ENCODE measurements at regions not wholly inside any gene's neighbourhood (a gene's known extent, or its start where the extent isn't known, plus 50 kb on each side); places are given as distances from the start of the nearest gene placed in this dataset.
A peak's percentile ranks its signal among the peaks of the same experiment; 100 is the strongest.
"Not testable (repeated sequence)": the region's sequence is repeated elsewhere in the genome, so short reads cannot be mapped to it uniquely, and the experiment has no call there.

DNA sequence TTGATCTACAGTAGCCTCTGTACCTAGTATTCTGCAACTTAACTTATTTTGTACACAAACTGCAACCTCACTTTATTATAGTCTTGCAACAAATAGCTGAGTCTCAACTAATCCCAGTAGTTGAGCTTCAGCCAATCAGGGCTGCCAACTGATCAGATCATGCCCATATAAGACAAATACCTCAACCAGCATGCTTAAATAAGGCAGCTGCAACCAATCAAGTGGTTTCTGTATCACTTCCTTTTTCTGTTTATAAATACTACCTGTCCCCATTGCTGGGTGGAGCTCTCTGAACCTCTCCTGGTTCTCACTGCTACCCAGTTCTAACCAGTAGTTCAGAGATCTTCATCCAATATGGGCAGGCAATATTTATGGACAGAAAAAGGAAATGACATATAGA lies 248.5 kb upstream of the FBXO33 start:
- no peak for DNase-seq (ENCODE audit: low read depth)

DNA sequence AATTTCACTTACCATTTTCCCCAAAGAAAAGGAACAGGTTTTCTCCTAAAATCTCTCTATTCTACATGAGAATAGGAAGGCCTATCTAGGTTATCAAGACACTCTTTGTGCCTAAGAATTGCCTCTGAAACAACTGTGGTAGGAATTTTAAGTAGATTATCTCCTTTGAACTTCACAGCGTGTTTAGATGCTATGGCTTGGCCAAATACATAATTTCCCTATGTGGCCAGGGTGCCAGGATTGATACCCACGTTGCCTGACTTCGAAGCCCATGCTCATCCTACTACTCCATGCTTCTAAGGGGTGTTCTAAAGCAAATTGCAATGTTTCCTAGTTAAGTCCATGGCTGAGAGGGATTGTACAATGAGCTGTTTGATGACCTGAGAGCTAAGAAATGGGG lies 241.5 kb upstream of the FBXO33 start:
- no peak for DNase-seq (ENCODE audit: low read depth)

DNA sequence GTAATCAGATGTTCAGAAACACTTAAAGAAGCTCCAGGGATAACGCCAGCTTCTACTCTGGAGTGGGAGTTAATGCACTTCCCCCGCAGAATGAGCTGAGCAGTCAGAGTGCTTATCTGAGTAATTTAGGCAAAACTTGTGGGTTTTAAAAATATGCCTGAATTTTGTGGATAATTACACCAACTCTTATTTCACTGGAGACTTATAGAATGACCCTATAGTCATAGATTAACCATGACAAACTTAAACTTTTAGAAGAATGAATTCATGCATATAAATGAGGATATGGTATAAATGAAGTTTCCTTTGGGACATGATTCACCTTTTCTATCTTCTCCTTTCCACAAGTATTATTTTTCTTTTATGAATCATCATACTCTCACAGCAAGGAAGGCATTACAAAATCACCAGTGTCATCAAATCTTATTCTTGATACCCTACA lies 241.1 kb upstream of the FBXO33 start:
- no peak for DNase-seq (ENCODE audit: low read depth)

DNA sequence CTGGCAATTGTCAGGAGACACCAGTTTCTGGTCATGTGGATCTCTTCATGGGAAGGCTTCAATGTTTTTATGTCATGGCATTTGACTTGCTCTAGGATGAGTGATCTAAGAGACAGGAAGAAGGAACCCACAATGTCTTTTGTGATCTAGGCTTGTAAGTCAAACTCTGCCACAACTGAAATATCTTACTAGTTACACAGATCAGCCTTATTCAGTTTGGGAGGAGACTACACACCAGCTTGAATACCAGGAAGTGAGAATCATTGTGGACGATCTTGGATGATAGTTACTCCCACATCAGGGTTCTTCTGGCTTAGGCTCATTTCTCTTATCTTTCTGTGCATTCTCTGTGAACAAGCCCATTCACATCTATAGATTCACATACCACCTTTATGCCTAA lies 236.2 kb upstream of the FBXO33 start:
- DNase-seq (ENCODE audit: low read depth): no peak

DNA sequence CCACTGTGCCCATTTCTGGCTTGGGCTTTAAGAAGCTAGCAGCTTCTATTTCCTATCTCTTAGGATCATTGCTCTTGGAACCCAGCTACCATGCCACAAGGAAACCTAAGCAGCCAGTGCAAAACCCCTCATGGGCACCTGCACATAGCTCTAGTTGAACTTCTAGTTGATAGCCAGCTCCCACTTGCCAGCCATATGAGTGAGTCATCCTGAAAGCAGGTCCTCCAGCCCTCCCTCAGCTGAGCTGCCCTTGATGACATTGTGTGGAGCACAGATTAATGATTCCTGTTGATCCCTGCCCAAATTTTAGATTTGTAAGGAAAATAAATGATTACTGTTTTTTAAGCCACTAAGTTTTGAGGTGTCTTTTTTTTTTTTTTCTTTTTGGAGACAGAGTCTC lies 234.2 kb upstream of the FBXO33 start:
- no peak for DNase-seq (ENCODE audit: low read depth)

DNA sequence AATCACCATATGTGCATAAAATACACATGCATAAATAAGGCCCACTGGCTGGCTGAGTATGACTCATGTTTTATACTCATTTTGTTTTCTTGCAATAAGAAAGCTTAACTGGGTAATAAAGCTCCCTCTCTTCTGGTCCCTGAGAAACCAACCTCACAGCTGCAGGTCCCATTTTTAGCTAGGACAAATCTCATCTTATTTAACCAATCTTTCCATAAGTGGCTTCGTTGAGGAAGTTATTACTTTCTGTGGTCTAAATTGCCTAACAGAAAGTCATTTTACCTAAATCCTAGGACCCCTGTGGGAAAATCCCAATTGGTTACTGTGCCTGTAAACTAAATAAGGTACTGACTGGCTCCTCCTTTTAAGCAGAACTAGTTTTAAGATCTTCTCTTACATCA lies 232.8 kb upstream of the FBXO33 start:
- no peak for DNase-seq (ENCODE audit: low read depth)

DNA sequence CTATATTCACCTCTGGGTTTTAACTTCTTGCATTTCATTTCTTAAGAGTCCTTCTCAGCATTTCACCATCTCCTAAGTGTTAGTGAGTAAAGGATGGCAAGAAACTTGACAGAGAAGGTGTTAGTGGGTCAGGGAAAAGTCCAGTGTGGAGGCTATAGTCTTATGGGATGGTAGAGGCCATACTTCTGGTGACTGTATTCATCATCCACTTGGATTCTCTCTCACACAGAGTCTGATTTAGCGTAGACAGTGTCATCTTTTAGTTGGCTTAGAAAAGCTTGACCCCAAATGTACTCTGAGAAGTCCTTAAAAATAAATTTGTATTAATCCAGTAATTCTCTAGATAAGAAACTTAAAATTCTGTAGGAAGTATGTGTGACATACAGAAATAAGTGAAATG lies 232.4 kb upstream of the FBXO33 start:
- no peak for DNase-seq (ENCODE audit: low read depth)

DNA sequence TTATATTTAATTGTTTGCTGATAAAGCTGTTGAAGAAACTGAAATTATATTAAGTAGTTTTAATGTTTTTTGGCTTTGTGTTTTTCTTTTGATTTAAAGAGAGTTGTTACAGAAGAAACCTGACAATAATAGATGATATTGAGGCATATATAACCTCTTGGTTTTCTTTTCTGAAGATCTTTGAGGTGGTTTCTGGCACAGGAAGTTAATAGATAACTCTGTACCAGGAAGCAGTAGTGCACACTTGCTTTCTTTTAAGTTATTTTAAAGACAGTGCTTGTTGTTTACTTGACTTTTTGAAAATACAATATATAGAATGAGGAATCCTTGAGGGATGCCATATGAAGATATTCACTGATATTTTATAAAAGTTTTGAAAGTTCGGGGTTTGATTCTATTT lies 209.0 kb upstream of the FBXO33 start:
- no peak for DNase-seq (ENCODE audit: low read depth)

DNA sequence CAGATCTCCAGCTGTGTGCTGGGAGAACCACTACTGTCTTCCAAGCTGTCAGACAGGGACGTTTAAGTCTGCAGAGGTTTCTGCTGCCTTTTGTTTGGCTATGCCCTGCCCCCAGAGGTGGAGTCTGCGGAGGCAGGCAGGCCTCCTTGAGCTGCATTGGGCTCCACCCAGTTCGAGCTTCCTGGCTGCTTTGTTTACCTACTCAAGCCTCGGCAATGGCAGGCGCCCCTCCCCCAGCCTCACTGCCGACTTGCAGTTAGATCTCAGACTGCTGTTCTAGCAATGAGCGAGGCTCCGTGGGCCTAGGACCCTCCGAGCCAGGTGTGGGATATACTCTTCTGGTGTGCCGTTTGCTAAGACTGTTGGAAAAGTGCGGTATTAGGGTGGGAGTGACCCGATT lies 206.8 kb upstream of the FBXO33 start:
- not testable (repeated sequence) for DNase-seq (ENCODE audit: low read depth)

DNA sequence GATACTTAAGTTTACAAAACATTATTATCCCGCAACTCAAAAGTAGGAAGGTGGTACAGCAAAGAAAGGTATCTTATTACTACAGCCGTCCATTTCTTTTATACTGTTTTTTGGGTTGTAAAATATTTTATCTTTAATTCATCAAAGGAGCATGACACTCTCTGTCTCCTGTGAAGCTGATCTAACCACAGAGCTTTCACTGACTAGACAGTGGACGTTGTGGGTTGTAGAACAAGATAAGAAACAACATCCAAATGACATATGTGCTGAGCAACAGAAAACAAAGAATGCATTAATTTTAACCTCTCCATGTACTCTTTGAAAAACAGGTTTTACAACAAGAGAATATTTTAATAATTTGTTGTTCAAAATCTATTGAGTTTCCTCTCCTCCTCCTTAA lies 195.9 kb upstream of the FBXO33 start:
- DNase-seq (ENCODE audit: low read depth): no peak

DNA sequence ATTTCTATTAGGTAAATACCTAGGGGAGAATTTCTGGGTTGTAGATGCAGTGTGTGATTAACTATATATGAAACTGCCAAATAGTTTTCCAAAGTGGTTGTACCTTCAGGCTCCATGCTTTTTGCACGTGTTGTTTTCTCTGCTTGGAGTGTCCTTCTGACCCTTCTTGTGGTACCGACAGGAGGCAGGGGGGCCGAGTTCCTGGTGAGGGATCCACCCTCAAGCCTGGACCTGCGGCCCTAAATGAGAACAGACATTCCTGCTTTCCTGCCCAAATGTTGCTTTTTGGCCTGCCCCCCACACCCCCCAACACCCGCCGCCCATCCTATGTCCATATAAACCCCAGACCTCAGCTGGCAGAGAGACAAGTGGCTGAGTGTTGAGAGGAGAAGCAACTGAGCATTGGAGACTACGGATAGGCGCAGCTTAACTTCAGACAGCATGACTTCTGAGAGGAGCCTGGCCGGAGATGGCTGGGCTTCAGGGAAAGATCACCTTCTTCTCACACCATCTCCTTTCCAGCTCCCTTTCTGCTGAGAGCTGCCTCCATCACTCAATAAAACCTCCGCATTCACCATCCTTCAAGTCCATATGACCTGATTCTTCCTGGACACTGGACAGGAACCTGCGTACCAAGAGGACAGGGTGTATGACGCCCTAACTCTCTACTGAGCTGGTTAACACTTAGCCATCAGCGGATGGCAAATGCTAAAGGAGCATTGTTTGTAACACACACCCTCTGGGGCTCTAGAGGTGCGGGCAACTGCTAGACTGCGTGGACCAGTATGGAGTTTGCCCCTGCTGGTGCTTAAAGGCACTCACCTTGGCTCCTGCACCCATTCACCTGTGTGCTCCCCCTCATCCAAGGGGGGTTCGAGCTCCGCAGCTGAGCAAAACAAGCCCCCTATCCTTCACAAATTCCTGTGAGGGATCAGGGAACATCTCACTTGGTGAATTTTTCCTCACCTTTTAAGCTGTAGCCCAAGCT lies 194.7 kb upstream of the FBXO33 start:
- no peak for DNase-seq (ENCODE audit: low read depth)

DNA sequence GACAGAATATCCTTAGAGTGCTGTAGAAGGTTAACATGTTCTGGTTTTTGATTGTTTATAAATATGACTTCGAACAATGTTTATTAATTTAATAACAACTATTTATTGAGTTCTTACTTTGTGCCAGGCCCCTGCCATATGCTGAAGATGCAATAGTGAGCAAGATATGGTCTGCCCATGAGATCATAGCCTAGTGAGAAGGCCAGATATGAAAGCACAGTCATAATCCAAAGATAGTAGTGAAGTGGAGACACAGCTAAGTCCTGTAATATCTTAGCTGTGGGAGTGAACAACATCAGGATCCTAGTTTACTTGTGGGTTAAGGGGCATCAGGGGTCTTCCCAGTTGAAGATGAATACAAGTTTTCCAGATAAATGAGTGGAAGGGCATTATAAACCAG lies 189.4 kb upstream of the FBXO33 start:
- DNase-seq (ENCODE audit: low read depth): no peak

DNA sequence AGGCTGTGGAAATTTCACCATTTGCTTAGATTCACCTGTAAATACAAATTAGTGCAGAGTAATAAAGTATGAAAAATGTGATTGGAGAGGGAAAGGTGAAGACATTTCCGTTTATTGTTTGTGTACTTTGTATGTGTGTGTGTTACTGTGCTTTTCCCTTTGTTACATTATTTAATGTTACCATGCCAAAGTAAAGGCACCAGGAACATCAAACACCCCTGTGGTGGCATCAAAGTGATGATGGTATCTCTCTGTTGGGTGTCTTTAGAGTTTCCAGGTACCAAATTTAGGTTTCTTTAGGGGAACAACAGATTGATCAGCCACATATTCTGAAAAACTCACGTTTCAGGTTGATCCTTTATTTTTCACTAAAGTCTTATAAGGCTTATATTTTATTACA lies 189.0 kb upstream of the FBXO33 start:
- no peak for DNase-seq (ENCODE audit: low read depth)

DNA sequence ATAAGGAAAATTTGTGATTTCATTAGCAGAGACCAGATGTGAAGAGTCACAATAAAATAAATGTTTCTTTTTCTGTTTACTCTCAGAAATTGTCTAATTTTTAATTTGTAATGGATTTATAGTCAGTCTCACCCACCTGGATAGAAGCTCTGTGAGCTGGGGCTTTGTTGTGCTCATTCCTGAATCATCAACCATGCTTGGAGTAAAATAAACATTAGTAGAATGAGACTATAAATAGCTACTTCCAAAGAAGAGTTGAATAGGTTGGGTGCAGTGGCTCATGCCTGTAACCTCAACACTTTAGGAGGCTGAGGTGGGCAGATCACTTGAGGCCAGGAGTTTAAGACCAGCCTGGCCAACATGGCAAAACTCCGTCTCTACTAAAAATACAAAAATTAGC lies 185.3 kb upstream of the FBXO33 start:
- DNase-seq (ENCODE audit: low read depth): no peak

DNA sequence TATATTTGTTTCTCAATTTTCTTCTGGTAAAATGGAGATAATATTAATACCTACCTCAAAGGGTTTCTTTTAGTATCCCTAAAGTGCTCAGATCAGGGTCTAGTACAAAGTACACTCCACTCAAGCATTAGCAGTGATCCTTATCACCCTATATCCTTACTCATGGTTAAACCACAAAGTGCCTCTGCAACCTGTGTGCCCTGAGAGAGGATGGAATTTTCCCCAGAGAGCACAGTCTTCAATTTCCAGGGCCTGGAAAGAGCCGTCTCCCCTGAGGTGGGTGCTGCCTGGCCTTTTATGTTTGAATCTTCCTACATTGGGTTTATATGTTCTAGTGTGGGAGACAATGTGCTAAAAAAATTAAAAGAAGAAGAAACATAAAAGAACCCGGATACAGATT lies 183.1 kb upstream of the FBXO33 start:
- DNase-seq (ENCODE audit: low read depth): no peak

DNA sequence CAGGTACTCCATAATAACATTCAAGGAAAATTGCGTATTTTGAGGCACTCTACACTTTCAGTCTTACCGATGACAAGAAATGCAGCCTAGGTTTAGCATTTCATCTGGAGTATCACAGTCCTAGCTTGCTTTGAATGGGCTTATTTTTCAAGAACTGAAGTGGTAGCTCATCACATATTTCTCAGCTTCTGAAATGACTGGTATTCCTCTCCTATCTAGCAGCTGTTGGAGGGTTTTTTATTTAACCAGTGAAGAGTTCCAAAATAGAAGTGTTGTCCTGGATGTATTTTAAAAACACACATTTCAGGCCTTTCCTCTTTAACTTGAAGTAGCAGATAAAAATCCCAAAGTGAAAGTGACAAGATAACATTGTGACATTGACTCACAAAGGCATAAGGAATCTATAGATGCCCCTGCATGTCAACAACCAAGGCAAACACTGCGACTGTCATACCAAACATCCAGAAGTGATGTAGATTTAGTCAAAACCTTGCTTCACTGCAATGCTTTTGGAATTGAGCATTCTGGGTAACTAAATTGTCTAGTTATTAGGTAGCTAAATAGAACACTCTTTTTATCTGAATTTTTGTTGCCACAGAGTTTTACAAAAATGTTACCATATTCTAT lies 182.2 kb upstream of the FBXO33 start:
- no peak for DNase-seq (ENCODE audit: low read depth)

DNA sequence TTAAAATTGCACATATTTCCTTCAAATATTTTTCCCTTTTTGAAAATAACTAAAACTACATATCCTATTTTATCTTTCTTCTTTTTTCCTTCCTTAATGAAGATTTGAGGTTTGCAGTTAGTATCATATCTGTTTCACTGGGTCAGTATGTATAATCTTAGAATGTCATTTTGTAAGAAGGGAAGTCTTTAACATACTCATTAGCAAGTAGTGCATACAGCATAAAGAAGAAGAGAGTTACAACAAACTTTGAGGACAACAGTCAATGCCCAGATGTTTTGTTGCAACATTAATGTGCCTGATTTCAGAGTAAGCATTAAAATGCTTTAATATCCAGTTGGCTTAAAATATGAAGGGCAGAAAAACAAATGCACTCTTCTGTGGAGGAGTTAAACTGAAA lies 176.9 kb upstream of the FBXO33 start:
- DNase-seq (ENCODE audit: low read depth): no peak

DNA sequence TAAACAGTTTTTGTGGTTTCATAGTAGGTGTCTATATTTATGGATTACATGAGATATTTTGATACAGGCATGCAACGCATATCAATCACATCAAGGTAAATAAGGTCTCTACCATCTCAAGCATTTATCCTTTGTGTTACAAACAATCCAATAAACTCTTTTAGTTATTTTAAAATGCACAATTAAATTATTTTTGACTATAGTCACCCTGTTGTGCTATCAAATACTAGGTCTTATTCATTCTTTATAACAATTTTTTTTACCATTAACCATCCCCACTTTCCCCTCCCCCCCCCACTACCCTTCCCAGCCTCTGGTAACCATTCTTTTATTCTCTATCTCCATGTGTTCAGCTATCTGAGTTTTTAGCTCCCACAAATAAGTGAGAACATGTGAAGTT lies 175.7 kb upstream of the FBXO33 start:
- DNase-seq (ENCODE audit: low read depth): no peak

DNA sequence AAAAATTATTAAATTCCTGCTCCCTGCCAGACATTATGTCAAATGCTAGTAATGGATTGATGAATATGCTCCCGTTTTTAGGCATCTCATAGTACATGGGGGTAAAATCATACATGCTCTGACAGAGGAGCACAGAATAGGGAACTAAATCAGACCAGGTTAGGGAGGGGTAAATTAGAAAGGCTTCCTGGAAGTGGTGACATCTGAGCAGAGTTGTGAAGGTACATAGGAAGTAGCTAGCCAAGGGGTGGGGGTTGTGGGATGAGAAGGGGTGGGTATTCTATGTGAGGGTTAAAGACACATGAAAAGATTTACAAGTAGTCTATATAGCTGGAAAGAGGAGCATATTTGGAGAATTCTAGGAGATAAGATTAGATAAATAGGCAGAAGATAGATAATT lies 171.7 kb upstream of the FBXO33 start:
- no peak for DNase-seq (ENCODE audit: low read depth)

DNA sequence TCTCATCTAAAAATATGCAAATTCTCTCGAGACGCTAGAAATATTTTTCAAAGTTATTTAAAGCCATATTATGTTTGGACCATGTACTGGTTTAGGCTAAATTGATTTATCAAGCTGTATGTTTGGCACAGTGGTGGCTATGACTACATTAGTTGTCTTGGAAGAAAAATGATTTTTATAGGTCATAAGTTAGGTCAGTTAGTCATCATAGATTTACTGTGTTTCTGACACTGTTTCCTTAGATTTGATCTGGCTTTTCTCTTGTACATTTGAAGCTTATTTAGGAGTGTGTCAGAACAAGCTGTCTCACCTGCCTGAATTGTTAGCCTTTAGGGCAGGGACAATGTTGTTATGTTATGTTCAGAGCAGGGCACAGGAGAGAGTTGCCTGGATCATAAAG lies 161.1 kb upstream of the FBXO33 start:
- DNase-seq (ENCODE audit: low read depth): no peak

DNA sequence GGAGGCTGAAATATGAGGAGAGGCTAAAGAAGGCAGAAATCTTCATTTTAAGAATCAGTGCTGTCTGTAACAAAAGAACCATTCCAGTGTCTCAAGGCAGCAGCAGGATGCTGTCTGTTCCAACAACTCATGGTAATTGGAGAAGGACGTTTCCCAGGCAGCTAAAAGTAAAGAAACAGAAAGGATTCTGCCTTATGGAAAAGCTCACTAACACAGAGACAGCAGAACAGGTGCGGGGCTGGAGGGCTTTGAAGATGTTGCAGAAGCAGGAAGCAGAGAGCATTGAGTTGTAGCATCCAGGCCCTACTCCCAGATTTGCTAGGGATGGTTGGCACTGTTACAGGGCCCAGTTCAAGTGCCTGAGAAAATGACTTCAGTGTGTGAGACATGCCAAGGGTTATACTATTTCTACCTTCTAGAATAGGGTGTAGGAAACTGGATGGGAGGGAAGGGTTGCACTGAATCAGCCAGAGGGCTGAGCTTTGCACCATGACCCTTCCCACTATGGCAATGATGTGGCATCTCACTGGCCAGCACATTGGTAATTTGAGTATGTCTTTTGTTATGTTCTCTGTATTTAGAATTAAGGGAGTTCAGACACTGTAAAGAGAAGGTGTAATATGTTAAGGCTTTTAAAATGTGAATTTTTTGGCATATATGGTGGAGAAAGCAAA lies 160.0 kb upstream of the FBXO33 start:
- peak; percentile 22 for DNase-seq (ENCODE audit: low read depth)

DNA sequence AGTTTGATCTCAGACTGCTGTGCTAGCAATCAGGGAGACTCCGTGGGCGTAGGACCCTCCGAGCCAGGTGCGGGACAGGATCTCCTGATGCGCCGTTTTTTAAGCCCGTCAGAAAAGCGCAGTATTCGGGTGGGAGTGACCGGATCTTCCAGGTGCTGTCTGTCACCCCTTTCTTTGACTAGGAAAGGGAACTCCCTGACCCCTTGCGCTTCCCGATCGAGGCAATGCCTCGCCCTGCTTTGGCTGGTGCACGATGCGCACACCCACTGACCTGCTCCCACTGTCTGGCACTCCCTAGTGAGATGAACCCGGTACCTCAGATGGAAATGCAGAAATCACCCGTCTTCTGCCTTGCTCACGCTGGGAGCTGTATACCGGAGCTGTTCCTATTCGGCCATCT lies 157.6 kb upstream of the FBXO33 start:
- DNase-seq (ENCODE audit: low read depth): not testable (repeated sequence)

All from forelimb muscle (tissue), 1 donor.